HL-60 (cell line): ENCODE measurements at regions not wholly inside any gene's neighbourhood (a gene's known extent, or its start where the extent isn't known, plus 50 kb on each side); places are given as distances from the start of the nearest gene placed in this dataset.
A peak's percentile ranks its signal among the peaks of the same experiment; 100 is the strongest.

Experiments used
- DNase-seq, 2 experiments: peaks; one replicate each; pipeline ENCODE4 v3.0.0-alpha.2; 2010 to 2020; ENCODE audit warnings: low read depth in 1 of 2, low spot score in 1 of 2
- H3K27ac ChIP-seq: fragments of 250-450 bp; sonication (Bioruptor Pico); replicated peaks from 2 replicates; pipeline ENCODE4 v1.5.1; 2020; ENCODE audit warnings: mild to moderate bottlenecking, moderate library complexity
- H3K27me3 ChIP-seq: fragments of 250-450 bp; sonication (Bioruptor Pico); 2 replicates; pipeline ENCODE4 v1.5.1; 2021; ENCODE audit warnings: mild to moderate bottlenecking, moderate library complexity; ENCODE audit not compliant: insufficient read depth, poor library complexity, severe bottlenecking
- H3K4me3 ChIP-seq: replicated peaks from 2 replicates; pipeline ENCODE4 v1.5.1; 2011; ENCODE audit warnings: mild to moderate bottlenecking, control low read depth, low read length; ENCODE audit not compliant: insufficient read depth
- CTCF ChIP-seq: IDR thresholded peaks from one replicate; pipeline ENCODE4 v1.5.1; 2011; ENCODE audit warnings: low read length, control low read depth, inconsistent platforms; ENCODE audit not compliant: insufficient read depth
- GABPA ChIP-seq: IDR thresholded peaks from 2 replicates; pipeline ENCODE4 v1.6.1; 2012; ENCODE audit warnings: low read depth
- POLR2AphosphoS5 ChIP-seq: IDR thresholded peaks from 2 replicates; pipeline ENCODE4 v1.6.1; 2012; ENCODE audit warnings: low read depth
- REST ChIP-seq: IDR thresholded peaks from 2 replicates; pipeline ENCODE4 v1.6.1; 2012; ENCODE audit warnings: low read depth; ENCODE audit not compliant: insufficient replicate concordance
- SPI1 ChIP-seq: IDR thresholded peaks from 2 replicates; pipeline ENCODE4 v1.6.1; 2012; ENCODE audit warnings: low read depth, mild to moderate bottlenecking, borderline replicate concordance

- Histone ChIP-seq H3K27me3 (no peaks in the 10 kb centered on the region), H3K27ac (no peak overlapping the region), H3K4me3 (no peak overlapping the region)
- DNase-seq, result no peak
- TF ChIP-seq SPI1, result no peak
- no peak for TF ChIP-seq CTCF
- TF ChIP-seq GABPA, result no peak
- TF ChIP-seq POLR2AphosphoS5, result no peak
- no peak for TF ChIP-seq REST
Measured at GRCh38 chr20:24779946-24780345, 169.1 kb upstream of the CST7 start.

GRCh38 chr20:24780674-24781417 is 168.2 kb upstream of the CST7 start:
- Histone ChIP-seq H3K27me3 (no peaks in the 10 kb centered on the region), H3K27ac (no peak overlapping the region), H3K4me3 (no peak overlapping the region)
- TF ChIP-seq SPI1 (no peak), POLR2AphosphoS5 (no peak), GABPA (no peak), CTCF (no peak), REST (no peak)
- no peak for DNase-seq

- Histone ChIP-seq H3K27ac (no peak overlapping the region), H3K27me3 (no peaks in the 10 kb centered on the region), H3K4me3 (no peak overlapping the region)
- TF ChIP-seq CTCF (peak; percentile 5), POLR2AphosphoS5 (no peak)
- DNase-seq, result peak in 1 of 2 experiments; percentile 25
Measured at GRCh38 chr20:24781418-24781980, 167.6 kb upstream of the CST7 start.

GRCh38 chr20:24782301-24782700 is 166.8 kb upstream of the CST7 start:
- no peaks in the 10 kb centered on the region for H3K27me3 ChIP-seq
- TF ChIP-seq CTCF, result no peak
- TF ChIP-seq SPI1, result no peak
- no peak for TF ChIP-seq GABPA
- TF ChIP-seq REST, result no peak
- no peak for TF ChIP-seq POLR2AphosphoS5
- H3K4me3 ChIP-seq, result no peak overlapping the region
- no peak overlapping the region for H3K27ac ChIP-seq
- no peak for DNase-seq
